DMS114 treated with DMSO at 0.1 percent for 48 hours (cell line): ENCODE measurements at regions not wholly inside any gene's neighbourhood (a gene's known extent, or its start where the extent isn't known, plus 50 kb on each side); places are given as distances from the start of the nearest gene placed in this dataset.
"Not testable (repeated sequence)": the region's sequence is repeated elsewhere in the genome, so short reads cannot be mapped to it uniquely, and the experiment has no call there.

Source experiments
- DNase-seq: peaks from one replicate; lab custom pipeline; 2025; ENCODE audit not compliant: unreplicated experiment; lab: John Stamatoyannopoulos, UW

DNA sequence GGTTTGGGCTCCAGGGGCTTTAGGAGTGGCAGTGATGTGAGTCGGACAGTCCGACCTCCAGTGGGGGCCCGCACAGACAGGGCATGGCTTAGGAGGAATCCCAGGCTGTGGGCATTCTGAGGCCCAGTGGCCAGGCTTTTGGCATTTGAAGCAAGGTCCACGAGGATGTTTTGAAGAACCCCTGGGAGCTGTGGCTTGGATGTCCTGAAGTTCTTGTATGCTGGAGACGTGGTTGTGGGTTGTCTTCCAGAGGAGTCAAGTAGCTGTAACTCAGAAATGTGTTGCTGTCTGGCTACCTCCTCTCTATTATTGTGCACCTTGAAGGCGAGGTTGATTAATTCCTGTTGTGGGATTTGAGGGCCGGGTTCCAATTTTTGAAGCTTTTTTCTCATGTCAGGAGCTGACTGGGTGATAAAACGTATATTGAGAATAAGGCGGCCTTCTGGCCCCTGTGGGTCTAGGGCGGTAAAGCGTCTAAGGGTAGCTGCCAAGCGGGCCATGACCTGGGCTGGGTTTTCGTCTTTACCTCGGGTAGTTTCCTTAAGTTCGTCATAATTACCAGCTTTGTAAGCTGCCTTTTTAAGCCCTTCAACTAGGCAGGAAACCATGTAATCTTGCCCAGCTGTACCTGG is 67.3 kb upstream of the EZR start:
- not testable (repeated sequence) for DNase-seq

- not testable (repeated sequence) for DNase-seq
Observed at GRCh38 chr6:158881884-158882283, 62.7 kb upstream of the EZR start.

DNA sequence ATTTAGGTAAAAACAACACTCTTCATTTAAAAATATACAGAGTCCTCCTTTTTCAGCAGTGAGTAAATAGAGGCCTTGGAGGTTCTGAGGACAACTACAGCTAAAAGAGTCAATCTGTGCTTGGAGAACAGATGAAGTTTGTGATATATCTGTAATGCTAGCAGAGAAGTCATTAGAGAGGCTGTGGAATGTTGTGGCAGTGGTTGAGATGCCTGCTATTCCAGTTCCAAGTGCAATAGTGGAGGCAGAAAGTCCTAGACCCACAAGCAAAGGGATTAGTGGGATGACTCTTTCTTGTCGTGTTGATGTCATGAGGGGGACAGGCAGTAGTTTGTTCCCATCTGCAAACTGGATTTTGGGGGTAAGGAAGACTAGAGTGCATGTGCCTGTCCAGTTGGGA is 62.1 kb upstream of the EZR start:
- DNase-seq = not testable (repeated sequence)

GRCh38 chr6:158879180-158879579 is 60.0 kb upstream of the EZR start:
- DNase-seq = no peak

DNA sequence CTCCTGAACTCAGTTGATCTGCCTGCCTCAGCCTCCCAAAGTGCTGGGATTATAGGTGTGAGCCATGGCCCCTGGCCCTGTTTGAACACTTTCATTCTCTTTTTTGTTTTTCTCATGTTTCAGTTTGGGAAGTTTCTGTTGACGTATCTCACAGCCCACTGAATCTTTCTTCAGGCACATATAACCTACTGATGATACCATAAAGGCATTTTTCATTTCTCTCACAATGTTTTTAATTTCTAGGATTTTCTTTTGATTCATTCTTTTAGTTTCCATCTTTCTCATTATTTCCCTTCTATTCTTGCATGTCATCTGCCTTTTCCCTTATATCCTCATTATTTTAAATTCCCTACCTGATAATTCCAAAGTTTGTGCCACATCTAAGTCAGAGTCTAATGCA is 58.5 kb upstream of the EZR start:
- no peak for DNase-seq

DNA sequence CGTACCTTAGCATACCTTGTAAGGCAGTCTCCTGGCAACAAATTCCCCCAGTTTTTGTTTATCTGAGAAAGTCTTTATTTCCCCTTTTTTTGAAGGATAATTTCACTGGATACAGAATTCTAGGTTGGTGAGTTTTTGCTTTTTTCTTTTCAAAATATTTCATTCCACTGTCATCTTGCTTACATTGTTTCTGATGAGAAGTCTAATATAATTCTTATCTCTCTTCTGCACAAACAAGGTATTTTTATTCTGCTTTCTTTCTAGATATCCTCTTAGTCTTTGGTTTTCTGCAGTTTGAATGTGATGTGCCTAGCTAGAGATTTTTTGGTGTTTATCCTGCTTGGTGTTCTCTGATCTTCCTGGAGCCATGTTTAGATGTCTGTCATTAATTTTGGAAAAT is 57.7 kb upstream of the EZR start:
- DNase-seq = no peak

GRCh38 chr6:158870649-158870957 is 51.4 kb upstream of the EZR start:
- no peak for DNase-seq

DNA sequence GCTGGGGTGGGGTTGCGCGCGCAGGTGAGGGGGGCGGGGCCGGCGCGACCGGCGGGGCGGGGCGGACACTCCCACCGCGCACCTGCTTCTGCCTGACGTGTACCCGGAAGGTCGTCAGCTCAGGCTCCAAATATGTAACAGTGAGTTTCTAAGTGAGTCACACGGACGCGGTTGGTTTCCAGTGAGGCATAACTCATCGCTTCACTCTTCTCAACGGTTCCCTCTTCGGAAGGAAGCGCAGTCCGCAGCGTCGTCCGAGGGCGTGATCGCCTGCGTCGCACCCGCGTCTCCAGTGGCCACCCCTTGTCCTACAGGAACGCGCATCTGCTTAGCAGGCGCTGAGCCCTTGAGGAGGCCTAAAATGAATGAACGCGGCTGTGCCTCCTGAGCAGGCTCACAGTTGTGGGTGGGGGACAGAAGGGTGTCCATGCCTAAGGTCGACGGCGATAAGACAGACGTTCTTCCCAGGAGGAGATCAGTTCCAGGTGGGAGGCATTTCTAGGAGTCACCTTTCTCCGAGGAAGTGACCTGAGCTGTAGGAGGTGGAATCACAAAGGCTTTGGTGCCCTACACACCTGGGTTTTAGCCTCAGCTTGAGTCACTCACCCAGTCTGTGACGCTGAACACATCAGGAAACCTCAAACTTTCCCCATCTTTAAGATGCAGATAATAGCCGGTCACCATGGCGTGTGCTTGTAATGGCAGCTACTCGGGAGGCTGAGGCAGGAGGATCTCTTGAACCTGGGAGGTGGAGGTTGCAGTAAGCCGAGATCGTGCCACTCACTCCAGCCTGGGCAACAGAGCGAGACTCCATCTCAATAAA is 50.9 kb upstream of the EZR start:
- DNase-seq = peak; percentile 64

GRCh38 chr6:158868890-158869825 is 50.0 kb upstream of the EZR start:
- peak; percentile 64 for DNase-seq
